NB4 (cell line): ENCODE measurements at regions not wholly inside any gene's neighbourhood (a gene's known extent, or its start where the extent isn't known, plus 50 kb on each side); places are given as distances from the start of the nearest gene placed in this dataset.

ENCODE experiments used
- POLR2A ChIP-seq: IDR thresholded peaks from 2 replicates; pipeline ENCODE4 v1.6.1; 2011; ENCODE audit warnings: mild to moderate bottlenecking; ENCODE audit not compliant: insufficient read length; ENCODE audit errors: extremely low read depth
- TF ChIP-seq, protein P1 (sequence below): IDR thresholded peaks from one replicate; pipeline ENCODE4 v1.5.1; 2012; ENCODE audit warnings: low read depth, low read length

DNA sequence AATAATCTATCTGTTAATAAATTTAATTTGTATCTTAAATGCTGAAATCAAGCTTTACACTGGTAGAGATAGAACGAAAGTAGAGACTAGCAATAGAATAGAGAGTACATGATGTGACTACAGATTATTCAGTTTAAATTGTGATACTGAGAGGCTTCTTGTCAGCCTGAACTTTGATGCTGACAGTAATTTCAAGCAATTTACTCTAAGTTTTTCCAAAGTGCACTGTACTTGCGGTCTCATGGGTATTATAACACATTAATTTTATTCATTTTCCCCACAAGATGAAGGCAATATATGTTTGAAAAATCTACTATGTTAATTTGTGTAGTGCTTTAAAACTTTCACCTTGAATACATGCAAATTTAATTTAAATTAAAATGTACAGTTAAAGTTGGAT lies 914.0 kb upstream of the FBXO33 start:
- TF ChIP-seq, protein P1, sequence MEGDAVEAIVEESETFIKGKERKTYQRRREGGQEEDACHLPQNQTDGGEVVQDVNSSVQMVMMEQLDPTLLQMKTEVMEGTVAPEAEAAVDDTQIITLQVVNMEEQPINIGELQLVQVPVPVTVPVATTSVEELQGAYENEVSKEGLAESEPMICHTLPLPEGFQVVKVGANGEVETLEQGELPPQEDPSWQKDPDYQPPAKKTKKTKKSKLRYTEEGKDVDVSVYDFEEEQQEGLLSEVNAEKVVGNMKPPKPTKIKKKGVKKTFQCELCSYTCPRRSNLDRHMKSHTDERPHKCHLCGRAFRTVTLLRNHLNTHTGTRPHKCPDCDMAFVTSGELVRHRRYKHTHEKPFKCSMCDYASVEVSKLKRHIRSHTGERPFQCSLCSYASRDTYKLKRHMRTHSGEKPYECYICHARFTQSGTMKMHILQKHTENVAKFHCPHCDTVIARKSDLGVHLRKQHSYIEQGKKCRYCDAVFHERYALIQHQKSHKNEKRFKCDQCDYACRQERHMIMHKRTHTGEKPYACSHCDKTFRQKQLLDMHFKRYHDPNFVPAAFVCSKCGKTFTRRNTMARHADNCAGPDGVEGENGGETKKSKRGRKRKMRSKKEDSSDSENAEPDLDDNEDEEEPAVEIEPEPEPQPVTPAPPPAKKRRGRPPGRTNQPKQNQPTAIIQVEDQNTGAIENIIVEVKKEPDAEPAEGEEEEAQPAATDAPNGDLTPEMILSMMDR: no peak
- TF ChIP-seq POLR2A: no peak
